Panc1 (cell line): ENCODE measurements at regions not wholly inside any gene's neighbourhood (a gene's known extent, or its start where the extent isn't known, plus 50 kb on each side); places are given as distances from the start of the nearest gene placed in this dataset.

Source experiments
- ATAC-seq: fragments of 200-7000 bp; cut with Tn5 transposase; 2 replicates; pipeline ENCODE4 v1.9.1; 2020; ENCODE audit warnings: mild to moderate bottlenecking, moderate library complexity
- BruUV-seq: library from RNA; stranded (reverse); fragments of 400-500 nt; replicated peaks from 2 replicates; lab custom pipeline; 2021; lab: Mats Ljungman, UMichigan
- CTCF ChIA-PET: fragments of 300-600 bp; sonication (Branson Sonifier 250); formaldehyde crosslinking; loops from one replicate; lab custom pipeline; 2022; ENCODE audit warnings: antibody characterized with exemption; lab: Charles Lee
- POLR2A ChIA-PET: fragments of 300-600 bp; sonication (Branson Sonifier 250); formaldehyde crosslinking; loops from one replicate; lab custom pipeline; 2022; ENCODE audit warnings: antibody characterized with exemption; lab: Charles Lee
- DNase-seq: peaks from one replicate; pipeline ENCODE4 v3.0.0-alpha.2; 2010; ENCODE audit warnings: low read depth, low spot score
- H3K27ac ChIP-seq: 2 replicates; pipeline ENCODE4 v1.5.1; 2011; ENCODE audit warnings: mild to moderate bottlenecking, low read length, inconsistent platforms
- H3K27me3 ChIP-seq: fragments of 200-500 bp; sonication (Bioruptor generic); 2 replicates; pipeline ENCODE4 v1.6.0; 2014; ENCODE audit warnings: low read length, inconsistent platforms; ENCODE audit not compliant: control insufficient read depth, insufficient read depth
- H3K36me3 ChIP-seq: fragments of 200-500 bp; sonication (Bioruptor generic); 2 replicates; pipeline ENCODE4 v1.5.1; 2014; ENCODE audit warnings: inconsistent platforms, mild to moderate bottlenecking, low read length, moderate library complexity; ENCODE audit not compliant: control insufficient read depth, insufficient read depth
- H3K4me1 ChIP-seq: 2 replicates; pipeline ENCODE4 v1.5.1; 2011; ENCODE audit warnings: inconsistent platforms, mild to moderate bottlenecking, low read length, moderate library complexity; ENCODE audit not compliant: control insufficient read depth, insufficient read depth
- H3K4me3 ChIP-seq, 2 experiments: 2 replicates each; pipeline ENCODE4 v1.5.1; 2011 to 2012; ENCODE audit warnings: low read depth in 2 of 2, low read length in 2 of 2, mild to moderate bottlenecking in 2 of 2, inconsistent platforms in 1 of 2, moderate library complexity in 1 of 2
- H3K9me3 ChIP-seq: fragments of 200-500 bp; sonication (Bioruptor generic); 2 replicates; pipeline ENCODE4 v1.5.1; 2014; ENCODE audit warnings: low read depth, mild to moderate bottlenecking, inconsistent platforms, low read length, moderate library complexity; ENCODE audit not compliant: control insufficient read depth, insufficient read depth
- POLR2AphosphoS5 ChIP-seq: IDR thresholded peaks from 2 replicates; pipeline ENCODE4 v1.6.1; 2012; ENCODE audit warnings: mild to moderate bottlenecking, low read depth, low read length, moderate library complexity
- SIN3A ChIP-seq: IDR thresholded peaks from 2 replicates; pipeline ENCODE4 v1.6.1; 2012; ENCODE audit warnings: low read depth, mild to moderate bottlenecking, low read length, moderate library complexity, borderline replicate concordance; ENCODE audit not compliant: insufficient read depth
- TCF7L2 ChIP-seq: IDR thresholded peaks from 2 replicates; pipeline ENCODE4 v1.6.1; 2011; ENCODE audit warnings: mild to moderate bottlenecking, low read depth, low read length, inconsistent platforms
- in situ Hi-C: cut with HindIII; loops from 2 replicates; pipeline ENCODE4 v1.10.0; 2016; ENCODE audit warnings: low sequenced_read_pairs, low pct_unique_long_range_greater_than_20kb
- intact Hi-C: fragments of 100-400 bp; cut with micrococcal nuclease; formaldehyde crosslinking; loops from one replicate; pipeline ENCODE4 v1.10.0; 2022; ENCODE audit not compliant: unreplicated experiment
- TF ChIP-seq, protein P1 (sequence below), 2 experiments: IDR thresholded peaks; 2 replicates each; pipeline ENCODE4 v1.6.1; 2011 to 2012; ENCODE audit warnings: low read depth in 2 of 2, control low read depth in 1 of 2, low read length in 1 of 2, mild to moderate bottlenecking in 1 of 2, moderate library complexity in 1 of 2; ENCODE audit not compliant: insufficient read depth in 1 of 2
- TF ChIP-seq, protein P2 (sequence below): fragments of 450-650 bp; IDR thresholded peaks from 2 replicates; pipeline ENCODE4 v1.5.1; 2017; ENCODE audit warnings: mild to moderate bottlenecking

DNA sequence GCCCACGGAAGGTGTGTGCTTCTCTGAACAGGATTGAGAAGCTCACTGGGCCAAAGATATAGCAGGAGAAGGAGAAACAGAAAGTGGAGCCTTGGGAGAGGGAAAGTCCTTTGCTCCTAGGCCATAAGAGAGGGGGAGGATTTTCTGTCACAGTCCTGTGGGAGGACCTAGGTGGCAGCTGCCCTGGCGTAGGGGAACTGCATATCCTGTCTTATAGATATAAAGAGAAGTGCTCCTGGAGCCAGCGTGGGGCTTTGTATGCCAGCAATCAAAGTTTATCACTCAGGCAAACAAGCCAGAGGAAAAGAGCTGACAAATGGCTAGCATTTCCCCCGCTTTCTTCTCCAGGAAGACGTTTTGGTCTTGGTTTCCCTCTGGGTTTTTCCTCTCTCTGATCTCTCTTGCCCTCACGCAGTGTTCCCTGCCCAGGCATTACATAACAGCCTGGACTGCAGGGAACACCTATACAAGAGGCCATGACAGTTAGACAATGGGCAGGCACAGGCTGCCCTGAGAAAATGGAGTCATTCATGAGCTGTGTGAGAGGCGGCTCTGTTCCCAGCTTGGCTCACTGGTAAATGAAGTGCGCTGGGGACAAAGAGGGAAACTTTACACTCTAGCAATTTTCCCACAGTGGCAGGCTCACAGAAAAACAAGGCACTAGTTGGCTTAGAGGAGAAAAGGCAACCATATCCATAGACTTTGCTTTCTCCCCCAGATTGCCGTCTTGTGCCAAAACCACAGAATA lies 52.5 kb upstream of the ZNF648 start:
- H3K4me1 ChIP-seq, result no peaks in the 10 kb centered on the region
- in situ Hi-C loops, result no loop called here
- intact Hi-C loops, result no loop called here
- no peaks in the 10 kb centered on the region for H3K36me3 ChIP-seq
- ChIA-PET CTCF (no interaction called here), POLR2A (interaction anchor here (0.6 kb wide), 1 partner anchor 587 kb away, joined by 6 read pairs; no protein-coding TSS in a partner anchor)
- H3K4me3 ChIP-seq, result no peak overlapping the region
- H3K27ac ChIP-seq, result no peak overlapping the region
- TF ChIP-seq TCF7L2 (no peak), SIN3A (no peak), POLR2AphosphoS5 (no peak)
- TF ChIP-seq, protein P1, sequence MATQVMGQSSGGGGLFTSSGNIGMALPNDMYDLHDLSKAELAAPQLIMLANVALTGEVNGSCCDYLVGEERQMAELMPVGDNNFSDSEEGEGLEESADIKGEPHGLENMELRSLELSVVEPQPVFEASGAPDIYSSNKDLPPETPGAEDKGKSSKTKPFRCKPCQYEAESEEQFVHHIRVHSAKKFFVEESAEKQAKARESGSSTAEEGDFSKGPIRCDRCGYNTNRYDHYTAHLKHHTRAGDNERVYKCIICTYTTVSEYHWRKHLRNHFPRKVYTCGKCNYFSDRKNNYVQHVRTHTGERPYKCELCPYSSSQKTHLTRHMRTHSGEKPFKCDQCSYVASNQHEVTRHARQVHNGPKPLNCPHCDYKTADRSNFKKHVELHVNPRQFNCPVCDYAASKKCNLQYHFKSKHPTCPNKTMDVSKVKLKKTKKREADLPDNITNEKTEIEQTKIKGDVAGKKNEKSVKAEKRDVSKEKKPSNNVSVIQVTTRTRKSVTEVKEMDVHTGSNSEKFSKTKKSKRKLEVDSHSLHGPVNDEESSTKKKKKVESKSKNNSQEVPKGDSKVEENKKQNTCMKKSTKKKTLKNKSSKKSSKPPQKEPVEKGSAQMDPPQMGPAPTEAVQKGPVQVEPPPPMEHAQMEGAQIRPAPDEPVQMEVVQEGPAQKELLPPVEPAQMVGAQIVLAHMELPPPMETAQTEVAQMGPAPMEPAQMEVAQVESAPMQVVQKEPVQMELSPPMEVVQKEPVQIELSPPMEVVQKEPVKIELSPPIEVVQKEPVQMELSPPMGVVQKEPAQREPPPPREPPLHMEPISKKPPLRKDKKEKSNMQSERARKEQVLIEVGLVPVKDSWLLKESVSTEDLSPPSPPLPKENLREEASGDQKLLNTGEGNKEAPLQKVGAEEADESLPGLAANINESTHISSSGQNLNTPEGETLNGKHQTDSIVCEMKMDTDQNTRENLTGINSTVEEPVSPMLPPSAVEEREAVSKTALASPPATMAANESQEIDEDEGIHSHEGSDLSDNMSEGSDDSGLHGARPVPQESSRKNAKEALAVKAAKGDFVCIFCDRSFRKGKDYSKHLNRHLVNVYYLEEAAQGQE (IDR thresholded peaks at IDR 0.05; ENCODE audit: insufficient read depth in 1 of 2, low read depth in 2 of 2, low read length in 1 of 2), result no peak
- TF ChIP-seq, protein P2, sequence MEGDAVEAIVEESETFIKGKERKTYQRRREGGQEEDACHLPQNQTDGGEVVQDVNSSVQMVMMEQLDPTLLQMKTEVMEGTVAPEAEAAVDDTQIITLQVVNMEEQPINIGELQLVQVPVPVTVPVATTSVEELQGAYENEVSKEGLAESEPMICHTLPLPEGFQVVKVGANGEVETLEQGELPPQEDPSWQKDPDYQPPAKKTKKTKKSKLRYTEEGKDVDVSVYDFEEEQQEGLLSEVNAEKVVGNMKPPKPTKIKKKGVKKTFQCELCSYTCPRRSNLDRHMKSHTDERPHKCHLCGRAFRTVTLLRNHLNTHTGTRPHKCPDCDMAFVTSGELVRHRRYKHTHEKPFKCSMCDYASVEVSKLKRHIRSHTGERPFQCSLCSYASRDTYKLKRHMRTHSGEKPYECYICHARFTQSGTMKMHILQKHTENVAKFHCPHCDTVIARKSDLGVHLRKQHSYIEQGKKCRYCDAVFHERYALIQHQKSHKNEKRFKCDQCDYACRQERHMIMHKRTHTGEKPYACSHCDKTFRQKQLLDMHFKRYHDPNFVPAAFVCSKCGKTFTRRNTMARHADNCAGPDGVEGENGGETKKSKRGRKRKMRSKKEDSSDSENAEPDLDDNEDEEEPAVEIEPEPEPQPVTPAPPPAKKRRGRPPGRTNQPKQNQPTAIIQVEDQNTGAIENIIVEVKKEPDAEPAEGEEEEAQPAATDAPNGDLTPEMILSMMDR, result no peak
- ATAC-seq, result no peak
- no peaks in the 10 kb centered on the region for H3K9me3 ChIP-seq
- BruUV-seq, result no TSS peak
- H3K27me3 ChIP-seq, result no peaks in the 10 kb centered on the region; the same call in 1 of the 2 replicates
- DNase-seq, result no peak

DNA sequence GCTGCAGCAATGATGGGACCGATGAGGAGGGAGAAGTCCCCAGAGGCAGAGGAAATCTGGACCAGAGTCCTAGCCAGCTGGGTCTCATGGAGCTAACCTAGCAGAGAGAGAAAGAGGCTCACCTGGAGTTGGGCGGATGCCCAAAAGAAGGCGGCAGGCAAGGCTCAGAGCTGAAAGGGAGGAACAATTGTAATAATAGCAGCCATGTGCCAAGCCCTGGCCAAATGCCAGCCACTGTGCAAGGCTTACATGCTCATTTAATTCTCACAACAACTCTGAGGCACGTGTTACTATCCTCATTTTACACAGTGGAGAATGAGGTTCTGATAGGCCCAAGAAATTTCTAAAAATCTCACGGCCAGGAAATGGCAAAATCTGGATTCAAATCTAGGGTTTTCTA lies 50.0 kb upstream of the ZNF648 start:
- intact Hi-C loops, result no loop called here
- H3K4me3 ChIP-seq, result no peak overlapping the region
- H3K9me3 ChIP-seq, result no peaks in the 10 kb centered on the region
- DNase-seq (no peak), ATAC-seq (no peak)
- no peak for TF ChIP-seq POLR2AphosphoS5
- TF ChIP-seq, protein P1 (IDR thresholded peaks at IDR 0.05; ENCODE audit: insufficient read depth in 1 of 2, low read depth in 2 of 2, low read length in 1 of 2), result no peak
- TF ChIP-seq TCF7L2, result no peak
- no peak for TF ChIP-seq SIN3A
- TF ChIP-seq, protein P2, result no peak
- no peak overlapping the region for H3K27ac ChIP-seq
- no peaks in the 10 kb centered on the region for H3K36me3 ChIP-seq
- BruUV-seq, result no TSS peak
- ChIA-PET CTCF (no interaction called here), POLR2A (no interaction called here)
- no peaks in the 10 kb centered on the region; the same call in 1 of the 2 replicates for H3K27me3 ChIP-seq
- in situ Hi-C loops, result no loop called here
- H3K4me1 ChIP-seq, result no peaks in the 10 kb centered on the region
